DMS 273 treated with DMSO at 0.1 percent for 48 hours (cell line): ENCODE measurements at regions not wholly inside any gene's neighbourhood (a gene's known extent, or its start where the extent isn't known, plus 50 kb on each side); places are given as distances from the start of the nearest gene placed in this dataset.

Source experiments
- DNase-seq: peaks from one replicate; lab custom pipeline; 2025; lab: John Stamatoyannopoulos, UW

DNA sequence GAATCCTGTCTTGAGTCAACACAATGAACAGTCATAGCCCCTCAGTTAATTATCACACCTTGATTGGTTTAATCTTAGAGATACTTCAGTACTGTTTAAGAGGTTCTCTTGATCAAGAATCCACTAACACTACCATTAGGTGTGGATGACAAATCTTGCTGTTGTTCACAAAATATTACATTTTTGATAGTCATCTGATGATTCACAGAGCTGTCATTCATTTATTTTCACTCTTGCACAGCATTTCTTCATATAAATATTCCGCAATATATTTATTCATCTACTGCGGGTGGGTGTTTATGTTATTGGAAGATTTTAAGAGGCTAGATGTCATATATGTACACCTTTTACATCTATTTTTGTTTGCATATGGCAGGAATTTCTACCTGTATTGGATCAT lies 1138.1 kb upstream of the PRKX start:
- no peak for DNase-seq

- no peak for DNase-seq
These were observed 1136.9 kb upstream of the PRKX start for GRCh38 chrX:4850312-4850711.

DNA sequence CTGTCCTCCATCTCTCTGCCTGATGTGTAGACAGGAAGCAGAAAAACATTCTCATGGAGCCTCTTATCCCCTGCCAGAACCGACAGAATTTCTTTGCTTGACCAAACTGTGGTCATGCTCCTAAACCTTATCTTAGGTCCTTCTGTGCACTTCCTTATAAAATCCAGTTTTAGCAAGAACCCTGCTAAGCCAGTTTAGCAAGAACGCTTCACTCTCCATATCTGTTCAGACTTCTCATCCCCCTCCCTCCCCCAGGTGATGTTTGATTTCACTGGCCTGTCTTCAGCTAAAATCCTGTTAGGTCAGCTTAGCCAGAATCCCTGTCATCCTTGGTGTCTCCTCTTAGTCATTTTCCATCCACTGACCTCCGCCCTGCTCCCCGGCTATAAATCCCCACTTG lies 1130.9 kb upstream of the PRKX start:
- no peak for DNase-seq

- DNase-seq, result no peak
These were observed 1127.8 kb upstream of the PRKX start for GRCh38 chrX:4841216-4841745.

- no peak for DNase-seq
These were observed 1118.1 kb upstream of the PRKX start for GRCh38 chrX:4831574-4831973.

DNA sequence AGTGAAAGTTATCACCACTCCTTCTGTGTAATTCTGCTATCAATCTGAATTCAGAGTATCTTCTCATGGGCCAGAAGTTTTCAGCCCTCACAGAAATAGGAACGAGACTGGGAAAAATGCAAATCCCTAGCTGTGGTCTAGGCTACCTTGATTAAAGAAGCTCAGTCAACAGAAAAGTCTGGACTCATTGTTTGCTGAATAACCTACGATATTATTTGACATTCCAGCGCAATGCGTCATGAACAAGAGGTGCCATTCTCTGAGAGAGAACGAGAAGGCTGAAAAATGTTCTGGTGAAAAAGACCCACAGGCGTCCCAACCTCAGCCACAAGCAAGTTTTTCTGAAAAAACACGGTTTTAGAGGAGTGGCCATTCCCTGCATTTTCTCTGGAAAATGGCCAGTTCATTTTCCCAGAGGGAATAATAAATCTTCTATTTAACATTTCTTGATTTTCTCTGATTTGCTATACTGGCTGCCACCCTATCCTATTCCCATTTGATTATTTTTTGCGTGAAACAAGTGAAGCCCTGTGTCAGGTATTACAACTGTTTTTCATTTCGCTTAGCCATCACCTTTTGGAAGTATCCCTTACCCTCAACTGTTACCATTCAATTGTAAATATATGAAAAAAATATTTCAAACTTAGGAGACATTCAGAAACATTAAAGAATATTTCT lies 1117.6 kb upstream of the PRKX start:
- no peak for DNase-seq

DNA sequence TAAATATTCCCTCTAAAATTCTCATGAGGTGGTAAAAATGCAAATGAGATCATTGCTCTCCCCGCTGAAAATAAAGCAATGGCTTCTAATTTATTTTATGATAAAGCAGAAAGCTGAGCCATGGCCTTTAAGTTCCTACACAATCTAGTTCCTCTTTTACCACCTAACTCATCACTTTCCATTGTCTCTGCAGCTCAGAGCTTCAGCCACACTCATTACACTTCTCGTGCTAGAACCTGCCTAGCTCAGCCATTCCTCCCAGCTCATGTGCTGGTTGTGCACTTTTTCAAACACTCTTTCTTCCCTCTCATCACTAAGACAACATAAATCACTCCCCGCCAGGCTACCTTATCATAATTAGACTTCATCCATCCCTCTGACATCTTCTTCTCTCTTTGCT lies 1112.1 kb upstream of the PRKX start:
- DNase-seq, result no peak

DNA sequence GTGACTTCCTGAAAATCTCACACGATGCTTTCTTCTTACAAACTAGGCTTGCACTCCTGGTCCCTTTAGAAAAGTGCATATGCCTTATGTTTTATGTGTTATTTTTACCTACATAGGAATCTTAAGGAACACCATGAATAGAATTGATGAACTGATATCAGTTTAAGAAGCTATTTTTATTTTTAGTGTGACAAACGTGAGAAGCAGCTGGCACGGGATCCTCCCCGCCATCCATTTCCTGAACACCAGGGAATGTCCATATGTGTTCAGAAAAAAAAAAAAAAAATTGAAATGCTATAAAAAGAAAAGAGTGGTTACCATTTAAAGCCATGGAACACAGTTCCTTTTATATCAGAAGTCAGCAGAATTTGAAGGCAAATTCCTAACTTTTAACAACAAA lies 1096.1 kb upstream of the PRKX start:
- DNase-seq, result no peak

DNA sequence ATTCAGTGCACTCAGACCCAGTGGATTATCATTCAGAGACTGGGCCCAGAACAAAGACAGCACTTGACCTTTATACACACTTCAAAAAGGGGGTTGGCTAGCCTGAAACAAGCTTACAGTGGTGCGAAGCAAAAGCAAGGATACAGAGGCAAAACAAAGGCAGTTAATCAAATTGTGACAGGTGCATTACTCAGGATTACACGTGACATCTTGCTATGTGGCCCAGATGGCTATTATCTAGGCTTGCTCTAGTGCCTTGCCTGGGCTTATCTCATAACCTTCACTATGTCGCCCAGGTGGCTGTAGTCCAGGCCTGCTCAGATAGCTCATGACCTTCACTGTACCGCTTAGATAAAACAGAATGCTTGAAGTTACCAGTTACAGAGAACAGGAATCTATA lies 1092.1 kb upstream of the PRKX start:
- no peak for DNase-seq

DNA sequence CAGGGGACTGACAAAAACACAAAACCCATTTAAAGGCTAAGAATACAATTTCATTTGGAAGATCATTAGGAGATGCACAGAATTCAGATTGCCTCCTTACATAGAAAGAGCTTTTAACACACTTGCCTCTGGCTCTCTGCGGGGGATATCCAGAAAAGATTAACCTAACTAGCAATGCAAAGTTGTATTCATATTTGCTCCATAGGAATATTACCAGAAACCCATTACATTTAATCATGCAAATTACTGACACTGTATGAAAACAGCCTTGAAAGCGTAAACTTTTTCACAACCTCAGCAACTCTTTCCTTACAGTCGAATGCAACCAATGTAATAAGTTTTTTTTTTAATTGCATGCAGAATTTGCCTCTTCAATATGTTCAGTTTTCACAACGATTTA lies 1087.3 kb upstream of the PRKX start:
- no peak for DNase-seq

DNA sequence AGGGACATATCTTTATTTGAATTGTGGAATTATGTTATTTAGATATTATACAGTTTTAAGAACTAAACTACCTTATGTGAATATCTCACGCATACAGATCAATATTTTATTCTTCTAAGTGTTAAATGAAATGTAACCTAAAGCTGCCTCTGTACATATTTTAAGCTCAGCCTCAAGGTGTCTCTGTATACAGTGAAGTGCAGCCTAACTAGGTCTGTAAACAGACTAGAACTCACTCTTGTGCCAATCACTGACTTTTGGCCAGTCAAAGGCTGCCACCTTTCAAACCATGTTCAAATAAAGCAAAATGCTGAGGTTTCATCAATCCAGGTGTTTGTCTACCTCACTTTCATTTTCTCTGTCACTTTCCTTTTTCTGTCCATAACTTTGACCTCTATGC lies 1074.5 kb upstream of the PRKX start:
- DNase-seq, result no peak

GRCh38 chrX:4764888-4765287 lies 1051.4 kb upstream of the PRKX start:
- DNase-seq, result no peak

DNA sequence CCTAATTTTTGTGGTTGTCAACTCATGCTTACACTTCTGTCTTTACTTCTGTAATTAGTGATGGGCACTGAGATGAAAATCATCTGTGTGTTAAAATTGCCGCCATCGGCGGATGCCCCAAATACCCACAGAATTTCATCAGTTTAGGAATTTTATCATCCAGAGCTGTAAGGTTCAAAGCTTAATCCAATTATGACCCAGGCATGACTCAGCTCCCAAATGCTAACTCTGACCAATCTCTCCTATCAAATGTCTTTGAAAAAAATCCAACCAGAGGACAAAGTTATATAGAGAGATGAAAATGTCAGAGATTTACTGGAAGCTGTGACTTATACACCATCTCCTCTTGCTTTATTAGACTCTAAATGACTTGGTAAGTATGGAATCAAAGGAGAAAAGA lies 1048.7 kb upstream of the PRKX start:
- DNase-seq, result no peak

DNA sequence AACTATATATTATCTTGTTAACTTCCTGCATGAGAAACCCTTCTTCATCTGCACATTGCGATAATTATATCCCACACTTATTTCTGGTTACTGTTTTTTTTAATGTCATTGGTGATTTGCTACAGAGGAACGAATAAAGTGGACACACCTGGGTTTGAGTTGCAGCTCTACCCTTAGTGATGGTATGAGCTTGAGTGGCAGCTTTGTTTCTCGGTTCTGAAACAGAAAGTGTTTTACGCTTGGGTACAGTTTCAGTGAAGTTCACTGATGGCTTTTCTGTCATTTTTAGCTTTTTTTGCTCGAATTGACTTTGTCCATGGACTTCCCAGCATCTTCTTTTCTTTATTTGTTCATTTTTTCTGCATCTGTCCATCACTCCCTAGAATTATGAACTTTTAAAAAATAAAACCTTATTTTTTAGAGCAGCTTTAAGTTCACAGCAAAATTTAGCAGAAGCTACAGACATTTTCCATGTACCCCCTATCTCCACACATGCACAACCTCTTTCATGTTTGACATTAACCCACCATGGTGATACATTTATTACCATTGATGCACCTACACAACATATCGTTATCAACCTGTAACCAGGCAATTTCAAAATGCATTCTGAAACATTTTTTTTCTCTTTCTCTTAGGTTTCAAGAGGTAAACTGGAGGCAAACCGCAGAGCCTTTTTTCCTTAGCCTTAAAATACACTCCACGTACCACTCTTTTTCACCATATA lies 1041.6 kb upstream of the PRKX start:
- no peak for DNase-seq

GRCh38 chrX:4741024-4741423 lies 1027.6 kb upstream of the PRKX start:
- no peak for DNase-seq

DNA sequence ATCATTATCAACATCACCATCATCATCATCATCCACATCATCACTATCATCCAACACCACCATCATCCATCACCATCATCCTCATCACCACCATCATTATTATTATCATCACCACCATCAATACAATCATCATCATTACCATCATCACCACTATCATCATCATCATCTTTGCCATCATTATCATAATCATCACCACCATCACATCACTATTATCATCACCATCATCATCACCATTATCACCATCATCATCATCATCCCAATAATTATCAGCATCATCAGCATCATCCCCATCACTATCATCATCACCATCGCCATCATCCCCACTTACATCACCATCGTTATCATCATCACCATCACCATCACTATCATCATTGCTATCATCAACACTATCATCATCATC lies 1021.9 kb upstream of the PRKX start:
- DNase-seq, result no peak

DNA sequence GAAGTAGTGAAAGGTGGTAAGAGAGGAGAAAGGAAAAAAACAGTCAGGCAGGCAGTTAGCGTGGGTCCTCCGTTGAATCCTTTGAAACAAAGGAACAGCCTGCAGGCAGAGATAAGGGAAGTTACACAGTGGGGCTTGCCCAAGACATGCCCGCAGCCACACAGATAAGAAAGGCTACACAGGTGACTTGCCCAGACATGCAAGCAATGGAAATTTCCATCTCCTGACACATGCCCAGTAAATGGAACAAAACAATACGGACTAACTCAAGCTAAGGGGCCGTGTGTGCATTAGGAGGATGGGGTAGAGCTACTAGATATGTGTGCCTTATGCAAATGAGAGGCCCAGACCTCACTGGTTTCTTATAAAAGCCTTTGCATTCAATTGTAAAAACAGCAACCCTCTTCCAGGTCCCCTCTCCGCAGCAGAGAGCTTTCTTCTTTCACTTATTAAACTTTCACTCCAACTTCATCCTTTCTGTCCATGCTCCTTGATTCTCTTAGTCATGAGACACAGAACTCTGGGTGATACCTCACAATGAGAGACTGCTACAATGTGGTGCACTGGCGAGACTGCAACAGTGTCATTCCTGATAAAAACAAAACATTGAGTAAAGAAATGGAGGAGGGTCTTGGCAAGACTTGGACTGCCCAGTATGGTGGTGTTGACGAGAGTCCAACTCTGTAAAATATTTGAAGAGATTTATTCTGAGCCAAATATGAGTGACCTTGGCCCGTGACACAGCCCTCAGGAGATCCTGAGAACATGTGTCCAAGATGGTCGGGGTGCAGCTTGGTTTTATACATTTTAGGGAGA lies 997.4 kb upstream of the PRKX start:
- DNase-seq, result peak; percentile 25

DNA sequence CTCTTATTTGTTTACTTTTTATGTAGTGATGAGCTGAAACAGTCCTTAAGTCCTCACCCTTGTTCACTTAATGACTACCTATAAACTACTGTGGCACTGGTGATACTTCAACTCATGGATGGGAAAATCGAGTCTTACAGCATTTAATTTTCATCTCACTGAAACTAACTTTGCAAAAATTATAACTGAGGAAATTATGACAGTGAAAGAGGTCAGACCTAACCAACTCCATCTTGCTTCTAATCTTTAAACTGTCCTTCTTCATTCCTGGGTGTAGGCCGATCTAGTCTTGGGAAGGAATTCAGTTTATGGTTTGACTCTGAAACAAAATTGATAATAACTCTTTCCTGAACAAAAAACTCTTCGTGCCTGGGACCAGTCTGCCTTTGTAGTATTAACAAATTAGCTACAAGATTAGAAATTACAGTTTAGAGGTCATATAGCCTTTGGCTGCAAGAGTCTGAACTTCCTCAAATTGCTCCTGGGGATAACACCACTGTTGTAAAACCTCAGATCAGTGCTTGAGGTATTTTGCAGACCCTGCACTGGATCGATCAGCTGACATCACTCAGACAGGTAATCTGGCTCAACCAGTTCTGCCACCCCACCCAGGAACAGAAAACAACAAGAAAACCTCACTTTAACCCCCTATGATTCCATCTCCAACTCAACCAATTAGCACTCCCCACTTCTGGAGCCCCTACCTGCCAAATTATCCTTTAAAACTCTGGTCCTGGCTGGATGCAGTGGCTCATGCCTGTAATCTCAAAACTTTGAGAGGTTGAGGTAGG lies 995.7 kb upstream of the PRKX start:
- no peak for DNase-seq

- DNase-seq, result no peak
These were observed 993.5 kb upstream of the PRKX start for GRCh38 chrX:4706961-4707360.

- DNase-seq, result no peak
These were observed 977.1 kb upstream of the PRKX start for GRCh38 chrX:4690521-4690920.

- DNase-seq, result no peak
These were observed 969.2 kb upstream of the PRKX start for GRCh38 chrX:4682636-4683035.

- DNase-seq, result no peak
These were observed 962.3 kb upstream of the PRKX start for GRCh38 chrX:4675686-4676300.
